HG03460 (cell line): ENCODE measurements at regions not wholly inside any gene's neighbourhood (a gene's known extent, or its start where the extent isn't known, plus 50 kb on each side); places are given as distances from the start of the nearest gene placed in this dataset.

Experiments
- ATAC-seq: cut with Tn5 transposase; IDR thresholded peaks from one replicate; pipeline ENCODE4 v1.9.1; 2021; ENCODE audit not compliant: unreplicated experiment

DNA sequence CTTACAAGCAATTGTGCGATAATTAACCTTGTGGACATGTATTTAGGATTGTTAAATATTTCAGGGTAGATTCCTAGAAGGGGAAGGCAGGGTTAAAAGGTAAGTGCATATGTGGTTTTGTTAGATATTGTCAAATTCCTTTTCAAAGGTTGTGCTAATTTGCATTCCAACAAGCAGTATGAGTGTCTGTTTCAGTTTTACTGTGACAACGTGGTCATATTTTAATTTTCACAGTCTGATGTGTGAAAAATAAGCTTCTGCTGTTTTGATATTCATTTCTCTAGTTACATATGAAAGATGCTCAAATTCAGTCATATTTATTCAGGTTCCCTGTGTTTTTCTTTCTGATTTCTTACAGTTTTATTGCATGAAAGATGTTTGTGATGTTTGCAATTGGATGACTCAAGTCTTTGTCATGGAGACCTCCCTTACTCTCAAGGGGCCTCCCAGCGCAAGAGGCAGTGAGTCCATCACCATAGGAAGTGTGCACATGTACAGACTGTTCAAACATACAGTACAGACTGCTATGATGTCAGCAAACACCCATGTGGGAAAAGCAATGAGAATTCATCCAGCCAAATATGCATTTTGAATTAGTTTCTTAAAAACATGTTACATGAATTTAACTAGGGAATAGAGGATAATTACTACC, 310.8 kb downstream of the GALR1 start:
- ATAC-seq = peak; percentile 75

DNA sequence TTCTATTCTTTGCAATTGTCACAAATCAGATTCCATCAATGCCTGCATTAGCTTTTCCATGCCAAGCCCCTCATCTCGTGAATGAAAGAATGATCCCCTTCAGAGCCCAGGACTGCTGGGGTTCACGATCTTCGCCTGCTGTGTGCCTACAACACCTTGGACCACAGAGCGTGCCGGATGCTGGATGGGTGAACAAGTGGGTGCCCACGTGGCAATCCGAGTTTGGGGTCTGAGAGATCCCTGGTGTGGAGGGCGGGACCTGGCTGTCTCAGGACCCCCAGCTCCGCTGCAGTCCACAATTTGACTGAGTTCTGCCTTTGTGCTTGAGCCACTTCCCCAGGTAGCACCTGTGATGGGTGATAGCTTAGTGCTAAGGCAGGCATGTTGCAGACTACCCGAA, 317.0 kb downstream of the GALR1 start:
- ATAC-seq = no peak

DNA sequence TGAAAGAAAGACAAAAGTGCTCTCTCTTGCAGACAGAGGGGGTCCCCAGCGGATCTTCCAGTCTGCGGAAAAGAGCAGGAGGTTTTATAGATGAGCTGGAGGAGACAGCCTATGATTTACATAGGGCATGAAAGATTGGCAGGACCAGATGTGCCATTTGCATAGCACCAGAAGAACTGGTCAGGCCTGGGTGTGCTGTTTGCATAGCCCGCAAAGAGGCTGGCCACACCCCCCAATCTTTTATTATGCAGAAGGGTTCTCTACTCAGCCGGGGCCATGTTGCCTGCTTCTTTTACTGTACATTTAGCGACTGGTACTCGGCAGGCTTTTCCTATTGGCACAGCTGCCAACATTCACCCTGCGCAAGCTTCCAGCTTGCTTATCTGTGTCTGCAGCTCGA, 317.6 kb downstream of the GALR1 start:
- no peak for ATAC-seq

DNA sequence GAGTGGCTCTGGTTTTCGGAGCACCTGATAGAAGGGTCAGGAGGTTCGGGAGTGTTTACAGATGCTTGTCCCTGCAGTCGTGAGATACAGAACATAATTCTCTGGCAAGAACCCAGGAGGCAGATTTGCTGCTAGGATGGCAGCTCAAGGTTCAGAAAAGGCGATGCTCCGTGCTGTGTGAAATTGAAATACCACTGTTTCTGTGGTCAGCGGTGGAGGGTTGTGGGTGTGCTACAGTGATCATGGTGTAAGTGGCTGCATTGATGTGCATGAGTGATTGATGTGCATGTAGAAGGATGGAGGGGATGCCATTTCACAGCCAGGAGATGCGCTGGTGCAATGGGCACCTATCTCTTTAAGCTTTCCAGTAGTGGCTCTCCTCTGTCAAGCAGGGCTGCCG, 322.1 kb downstream of the GALR1 start:
- ATAC-seq = no peak

DNA sequence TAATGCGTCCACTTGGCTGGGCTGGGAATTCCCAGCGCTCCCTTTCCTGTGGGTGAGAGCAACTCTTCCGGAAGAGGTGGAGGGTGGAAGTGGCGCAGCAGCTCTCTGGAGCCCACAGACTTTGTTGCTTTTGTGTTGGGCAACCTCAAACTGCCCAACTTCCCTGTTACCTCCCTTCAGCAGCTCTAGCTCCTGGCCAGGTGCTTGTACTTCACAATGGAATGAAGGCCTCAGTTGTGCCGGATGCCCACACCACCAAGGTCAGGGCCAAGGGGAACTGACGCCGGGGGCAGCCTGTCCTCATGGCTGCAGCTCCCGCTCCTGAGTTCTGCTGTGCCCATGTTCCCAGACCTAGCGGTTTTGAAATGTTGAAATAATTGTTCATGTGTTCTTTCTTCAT, 322.9 kb downstream of the GALR1 start:
- no peak for ATAC-seq

DNA sequence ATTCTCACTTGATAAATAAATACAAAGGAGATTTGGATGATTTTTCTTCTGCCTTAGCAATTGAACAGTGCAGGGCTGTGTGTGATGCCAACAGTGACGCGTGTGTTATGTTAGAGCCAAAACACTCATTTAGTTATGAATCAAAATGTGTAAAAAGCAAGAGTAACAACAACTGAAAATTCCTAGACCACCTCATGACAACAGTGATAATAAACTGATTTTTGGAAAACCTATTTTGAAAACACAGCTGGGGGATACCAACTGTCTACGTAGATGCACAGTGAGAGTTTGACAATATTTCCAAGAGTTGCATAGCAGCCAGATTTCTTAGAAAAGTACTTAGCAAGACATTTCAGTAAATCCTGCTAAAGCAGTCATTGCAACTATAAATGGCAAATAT, 323.9 kb downstream of the GALR1 start:
- ATAC-seq = no peak

DNA sequence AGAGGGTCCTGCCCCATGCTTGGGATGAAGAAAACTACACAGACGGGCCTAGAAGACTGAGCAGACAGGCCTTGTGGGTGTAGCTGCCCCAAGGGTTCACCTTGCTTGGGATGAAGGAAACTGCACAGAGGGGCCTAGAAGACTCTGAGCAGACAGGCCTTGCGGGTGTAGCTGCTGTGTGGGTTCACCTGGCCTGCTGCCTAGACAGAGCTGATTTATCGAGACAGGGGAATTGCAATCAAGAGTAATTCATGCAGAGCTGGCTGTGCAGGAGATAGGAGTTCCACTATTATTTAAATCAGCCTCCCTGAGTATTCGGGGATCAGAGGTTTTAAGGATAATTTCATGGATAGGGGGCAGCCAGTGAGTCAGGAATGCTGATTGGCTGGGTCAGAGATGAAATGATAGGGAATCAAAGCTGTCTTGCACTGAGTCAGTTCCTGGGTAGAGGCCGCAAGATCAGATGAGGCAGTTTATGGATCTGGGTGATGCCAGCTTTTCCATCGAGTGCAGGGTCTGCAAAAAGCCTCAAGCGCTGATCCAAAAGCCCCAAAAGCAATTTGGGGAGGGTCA, 341.4 kb downstream of the GALR1 start:
- ATAC-seq = no peak

DNA sequence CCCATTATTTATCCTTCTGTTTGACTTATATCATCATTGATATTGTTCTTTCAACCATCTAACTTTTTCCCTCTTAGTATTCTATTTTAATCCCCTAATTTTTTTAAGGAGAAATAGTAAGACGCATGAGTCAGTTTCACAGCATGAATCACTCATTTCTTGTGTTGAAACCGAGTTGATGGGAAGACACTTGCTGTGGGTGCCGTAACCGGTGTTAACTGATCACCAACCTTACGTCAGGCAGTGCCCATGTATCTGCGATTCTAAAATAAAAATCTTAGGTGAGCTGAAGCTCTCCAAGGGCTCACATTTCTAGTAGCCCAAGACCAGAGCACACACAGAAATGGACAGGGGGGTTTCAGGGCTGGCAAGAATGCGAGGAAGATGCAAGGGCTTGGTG, 348.1 kb downstream of the GALR1 start:
- no peak for ATAC-seq

DNA sequence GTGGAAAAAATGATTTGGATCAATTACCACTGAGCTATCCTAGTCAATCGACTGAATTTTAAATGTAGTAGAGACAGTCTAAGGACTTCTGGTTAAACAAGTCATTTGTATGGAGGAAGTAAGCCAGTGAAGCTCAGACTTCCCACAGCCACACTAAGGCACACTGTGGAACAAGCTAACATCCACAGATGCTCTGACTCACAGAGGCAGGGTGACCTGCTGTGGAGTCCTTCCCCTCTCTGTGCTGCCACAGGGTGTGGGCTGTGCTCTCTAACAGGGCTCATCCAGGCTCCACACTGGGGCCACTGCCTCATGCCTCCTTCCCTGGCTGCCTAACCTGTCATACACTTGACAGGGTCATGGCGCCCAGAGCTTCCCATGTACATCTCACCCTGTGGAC, 351.0 kb downstream of the GALR1 start:
- ATAC-seq = no peak

DNA sequence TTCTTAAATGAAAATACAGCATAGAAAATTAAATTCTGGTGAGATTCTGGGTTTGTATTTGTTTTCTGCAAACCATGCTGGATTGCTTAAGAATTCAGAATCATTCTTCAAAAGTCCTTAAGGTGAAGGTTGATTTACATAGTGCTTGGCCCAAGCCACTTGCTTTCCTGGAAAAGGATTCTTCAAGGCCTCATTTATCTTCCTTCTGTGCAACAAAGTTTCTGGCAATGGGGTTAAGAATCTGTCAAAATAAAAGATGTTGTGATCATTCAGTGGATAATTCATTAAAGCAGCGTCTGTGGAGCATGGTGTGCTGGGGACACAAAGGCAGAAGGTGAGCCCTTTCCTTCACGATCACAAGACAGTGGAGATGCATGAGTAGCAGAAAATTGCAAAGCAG, 351.9 kb downstream of the GALR1 start:
- ATAC-seq = no peak

DNA sequence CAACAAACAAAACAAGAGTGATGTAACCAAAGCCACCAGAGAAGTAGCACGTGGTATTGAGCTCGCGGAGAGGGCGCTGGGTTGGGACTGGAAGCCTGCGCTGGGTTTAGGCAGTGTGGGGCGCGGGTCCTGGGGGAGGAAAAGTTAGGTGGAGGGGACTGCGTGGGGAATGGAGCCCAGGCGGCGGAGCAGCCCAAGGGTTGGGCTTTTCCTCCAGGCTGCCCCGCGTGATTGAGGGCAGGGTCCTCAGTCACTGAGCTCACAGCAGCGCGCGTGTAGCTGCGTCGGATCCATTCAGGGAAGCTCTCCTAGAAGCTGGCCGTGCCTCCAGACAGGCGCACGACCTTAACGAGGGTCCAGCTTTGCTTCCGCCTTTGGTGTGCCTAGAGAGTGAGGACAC, 357.4 kb downstream of the GALR1 start:
- no peak for ATAC-seq

DNA sequence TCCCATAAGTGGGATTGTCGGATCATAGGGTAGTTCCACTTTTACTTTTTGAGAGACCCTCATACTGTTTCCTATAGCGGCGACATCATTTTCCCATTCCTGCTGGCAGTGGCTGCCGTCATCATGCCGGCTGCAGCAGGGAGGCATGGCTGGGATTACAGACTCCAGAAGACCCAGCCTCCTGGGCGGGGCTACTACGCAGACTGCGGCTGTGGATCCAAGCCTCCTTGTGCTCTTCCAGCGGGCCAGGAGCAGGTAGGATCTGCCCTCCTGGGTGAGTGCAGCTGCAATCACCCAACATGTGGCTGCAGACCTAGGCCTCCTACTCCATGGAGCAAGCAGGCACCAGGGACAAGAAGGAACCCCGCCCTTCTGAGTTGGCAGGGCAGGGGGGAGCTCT, 359.2 kb downstream of the GALR1 start:
- no peak for ATAC-seq

DNA sequence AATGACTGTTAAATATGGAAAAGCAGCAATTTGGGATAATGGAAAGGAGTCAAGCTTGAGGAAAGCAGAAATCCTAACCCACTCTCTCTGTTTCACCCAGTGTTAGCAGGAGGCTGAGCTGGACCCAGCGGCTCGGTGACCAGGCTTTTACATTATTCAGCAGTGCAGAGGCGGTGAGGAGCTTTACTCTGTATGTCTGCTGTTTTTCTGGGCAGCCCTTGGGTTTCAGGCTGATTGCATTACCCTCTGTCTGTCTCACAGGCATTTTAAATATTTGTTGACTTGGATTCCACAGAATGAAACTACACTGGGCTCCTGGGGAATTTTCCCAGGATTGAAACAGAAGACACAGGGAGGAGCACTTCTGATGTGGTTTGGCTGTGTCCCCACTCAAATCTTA, 368.0 kb downstream of the GALR1 start:
- no peak for ATAC-seq

DNA sequence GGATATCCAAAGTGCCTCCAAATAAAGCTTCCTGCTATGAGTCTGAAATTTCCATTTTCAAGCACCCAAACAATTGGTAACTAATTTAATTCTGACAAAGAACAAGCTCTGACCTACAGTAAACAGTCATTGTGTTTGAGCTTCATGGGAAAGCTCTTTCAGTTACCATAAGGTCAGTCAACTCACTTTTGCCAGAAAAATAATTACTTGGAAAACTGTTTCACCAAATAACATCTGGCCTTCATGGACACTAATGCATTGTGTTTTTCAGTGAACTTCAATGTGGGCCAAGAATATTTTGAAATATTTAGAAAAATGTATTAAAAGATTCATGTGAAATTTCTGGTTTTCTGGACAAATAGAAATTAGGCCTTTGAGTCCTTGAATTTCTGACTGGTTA, 369.9 kb downstream of the GALR1 start:
- ATAC-seq = no peak

DNA sequence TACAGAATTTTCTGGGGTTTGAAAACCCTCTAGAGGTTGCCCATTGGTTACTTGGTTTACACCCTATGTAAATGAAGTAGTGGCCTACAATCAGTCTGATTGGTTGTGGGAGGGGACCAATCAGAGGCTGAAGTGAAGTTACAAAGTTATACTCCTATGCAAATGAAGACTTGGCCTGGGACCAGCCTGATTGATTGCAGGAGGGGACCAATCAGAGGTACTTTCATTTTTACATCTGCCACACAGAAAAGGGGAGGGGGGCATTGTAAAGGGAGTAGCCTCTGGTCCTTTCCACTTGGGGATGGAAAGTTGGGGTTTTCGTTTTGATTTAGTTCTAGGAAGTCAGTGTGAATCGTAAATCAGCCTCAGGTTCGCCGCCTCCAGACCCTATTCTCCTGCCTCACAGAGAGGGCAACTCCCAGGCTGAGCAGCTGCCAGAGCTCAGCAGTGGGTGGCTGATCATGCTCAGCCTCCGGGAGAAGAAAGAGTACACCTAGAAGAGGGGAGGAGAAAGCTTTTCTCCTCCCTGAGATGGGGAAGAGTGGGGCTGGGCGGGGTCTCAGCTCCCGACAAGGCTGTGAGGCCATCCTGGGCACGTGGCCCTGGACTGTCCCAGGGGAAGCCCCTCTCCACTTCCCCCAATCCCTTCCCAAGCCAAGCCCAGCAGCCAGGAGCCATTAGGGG, 372.5 kb downstream of the GALR1 start:
- ATAC-seq = no peak

DNA sequence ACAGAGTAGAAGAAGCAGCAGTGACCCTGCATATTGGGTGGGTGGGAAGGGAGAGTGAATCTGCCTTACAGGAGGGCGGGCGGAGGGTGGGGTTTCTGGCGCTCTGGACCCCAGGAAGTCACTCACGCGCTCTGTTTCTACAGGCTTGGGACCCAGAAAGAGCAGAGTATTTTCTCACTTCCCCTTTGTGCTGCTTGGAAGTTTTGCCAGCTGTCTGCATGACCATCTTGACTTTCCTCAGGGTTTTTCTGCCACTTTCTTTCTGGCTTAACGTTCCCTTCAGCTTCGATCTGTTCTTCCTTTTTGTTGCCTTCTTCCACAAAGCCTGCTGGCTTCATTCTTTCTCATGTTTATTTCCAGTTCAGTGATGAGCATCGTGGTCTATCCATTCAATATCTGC, 383.1 kb downstream of the GALR1 start:
- no peak for ATAC-seq

DNA sequence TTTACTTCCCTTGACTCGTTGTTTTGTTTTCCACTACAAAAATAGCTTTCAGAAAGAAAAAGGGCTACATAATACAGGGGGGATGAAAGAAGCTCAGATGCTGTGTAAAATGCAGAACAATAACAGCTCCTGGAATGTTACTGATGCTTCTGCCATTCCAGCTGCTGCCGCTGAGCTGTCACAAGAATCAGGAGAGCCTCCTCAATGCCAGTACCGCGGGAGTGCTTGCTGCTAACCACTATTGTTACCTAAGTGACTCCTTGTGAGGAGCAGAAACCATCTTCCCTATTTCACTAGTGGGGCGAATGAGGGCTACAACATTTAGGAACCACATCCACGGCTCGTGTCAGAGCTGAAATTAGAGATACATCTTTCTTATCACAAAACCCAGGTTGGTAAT, 384.8 kb downstream of the GALR1 start:
- no peak for ATAC-seq

DNA sequence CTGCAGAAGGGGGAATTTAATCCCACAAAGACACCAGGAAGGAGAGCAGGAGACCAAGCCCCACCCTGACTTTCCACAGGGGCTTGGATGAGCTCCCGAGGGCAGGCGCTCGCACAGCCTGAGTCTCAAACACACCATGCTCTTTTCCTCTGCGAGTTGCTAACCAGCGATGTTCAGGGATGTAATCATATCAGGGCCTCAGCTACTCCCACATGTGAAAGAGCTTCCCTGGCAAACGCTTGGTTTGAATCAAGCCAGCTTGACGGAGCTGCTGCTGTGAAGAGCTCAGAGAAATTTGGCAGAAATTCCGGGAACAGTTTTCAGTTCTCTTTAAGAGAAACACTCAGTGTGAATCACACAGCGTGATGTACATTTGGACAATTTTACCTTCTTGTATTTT, 385.8 kb downstream of the GALR1 start:
- no peak for ATAC-seq

DNA sequence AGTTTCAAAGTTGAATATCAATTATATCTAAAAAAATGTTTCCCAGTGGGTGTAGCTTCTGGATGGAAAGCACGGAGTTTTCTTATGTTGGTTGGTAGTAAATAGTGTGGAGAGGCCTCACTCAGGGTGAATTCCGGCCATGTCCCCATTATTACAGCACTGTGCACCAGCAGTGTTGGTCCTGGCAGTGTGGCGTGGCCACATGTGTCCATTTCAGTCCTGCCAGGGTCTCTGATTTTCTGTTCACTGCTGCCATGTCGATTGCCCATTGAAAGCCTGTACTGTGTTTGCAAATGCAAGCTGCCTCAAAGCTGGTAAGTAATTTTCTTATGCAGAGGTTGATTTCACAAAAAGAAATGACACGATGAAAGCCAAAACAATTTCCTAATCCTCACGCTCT, 386.2 kb downstream of the GALR1 start:
- no peak for ATAC-seq

DNA sequence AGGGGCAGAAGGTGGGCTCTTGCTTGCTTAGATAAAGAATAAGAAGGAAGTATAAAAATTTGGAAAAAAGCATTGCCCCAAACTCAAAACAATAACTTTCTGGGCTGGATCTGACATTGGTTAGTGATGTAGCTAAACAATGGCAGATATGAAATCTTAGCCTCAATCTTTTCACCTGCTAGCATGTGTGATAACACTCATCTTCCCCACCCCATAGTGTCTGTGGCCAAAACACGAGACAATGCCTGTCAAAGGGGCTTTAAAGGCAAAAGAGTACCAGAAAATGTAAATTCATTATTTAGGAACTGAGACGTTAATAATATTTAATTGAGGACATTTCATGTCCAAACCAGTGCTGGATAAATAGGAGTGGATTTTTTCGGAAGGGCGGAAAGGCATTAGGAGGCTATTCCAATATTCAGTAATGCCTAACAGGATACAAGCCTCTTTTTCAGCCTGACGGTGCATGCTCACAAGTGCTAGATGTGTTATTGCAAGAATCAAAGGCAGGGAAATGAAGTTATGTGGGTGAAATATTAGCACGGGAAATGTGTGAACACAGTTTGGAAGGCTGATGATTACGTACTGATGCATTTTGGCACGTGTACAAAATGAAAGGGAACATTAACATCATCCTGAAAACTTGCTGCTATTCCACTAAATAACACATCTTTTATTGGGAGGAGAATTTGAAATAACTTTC, 395.7 kb downstream of the GALR1 start:
- ATAC-seq = no peak

DNA sequence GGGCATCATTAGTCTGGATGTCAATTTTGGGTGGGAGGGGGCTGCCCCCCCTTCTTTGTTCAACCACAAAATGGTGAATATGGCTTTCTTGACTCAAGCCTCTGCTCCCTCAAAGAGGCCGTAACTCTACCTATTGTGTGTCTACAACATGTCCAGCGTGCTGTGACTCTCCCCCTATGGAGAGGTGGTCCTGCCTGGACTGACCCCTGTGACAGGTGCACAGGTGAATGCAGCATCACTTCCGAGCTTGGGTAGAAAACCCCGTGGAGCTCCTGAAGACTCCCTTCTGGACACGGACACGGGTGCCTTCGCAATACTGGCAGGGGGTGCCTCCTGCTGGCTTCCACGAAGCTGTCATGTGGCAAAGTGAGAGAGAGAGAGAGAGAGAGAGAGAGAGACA, 397.8 kb downstream of the GALR1 start:
- no peak for ATAC-seq

DNA sequence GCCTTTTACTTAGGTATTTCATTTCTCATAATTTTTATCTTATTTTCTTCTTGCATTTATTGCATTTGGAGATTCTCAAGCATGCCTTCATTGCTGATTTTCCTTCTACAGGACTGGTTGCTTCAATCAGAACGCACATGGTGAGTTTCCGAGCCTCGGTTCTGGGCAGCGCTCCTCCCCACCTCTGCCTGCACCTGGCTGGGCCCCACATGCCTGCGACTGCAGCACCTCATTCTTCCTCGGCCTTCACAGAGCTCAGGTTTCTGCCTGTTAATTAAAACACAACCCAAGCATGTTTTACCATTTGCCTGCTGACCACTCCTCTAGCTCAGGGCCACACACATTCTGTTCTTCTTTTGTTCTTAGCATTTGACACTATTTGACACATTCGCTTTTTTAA, 398.8 kb downstream of the GALR1 start:
- ATAC-seq = no peak
